ENCODE measurements at regions not wholly inside any gene's neighbourhood (a gene's known extent, or its start where the extent isn't known, plus 50 kb on each side); places are given as distances from the start of the nearest gene placed in this dataset.

- Histone ChIP-seq H4K20me1 (ENCODE audit: control insufficient read depth, insufficient read depth, low read depth, low read length) (no peaks in the 10 kb centered on the region), H3K9me3 (ENCODE audit: control insufficient read depth, insufficient read depth, low read length) (no peaks in the 10 kb centered on the region), H3K79me2 (ENCODE audit: control insufficient read depth, low read length) (no peaks in the 10 kb centered on the region), H3K27me3 (ENCODE audit: control insufficient read depth, low read length) (peaks cover 26% of the 10 kb centered on the region), H3K4me2 (ENCODE audit: low read length) (no peak overlapping the region), H3K4me1 (ENCODE audit: control insufficient read depth, low read length) (peaks cover 6% of the 10 kb centered on the region; the same call in 1 of the 2 replicates), H3K4me3 (ENCODE audit: low read length) (no peak overlapping the region), H3K27ac (ENCODE audit: low read depth, low read length) (no peak overlapping the region), H3F3A (ENCODE audit: control insufficient read depth, insufficient read depth) (no peaks in the 10 kb centered on the region), H3K9me2 (replicated peaks; ENCODE audit: control insufficient read depth, low read length) (no peaks in the 10 kb centered on the region), H3K36me3 (ENCODE audit: control insufficient read depth, low read length) (no peaks in the 10 kb centered on the region)
- TF ChIP-seq EZH2phosphoT487 (IDR thresholded peaks at IDR 0.05; ENCODE audit: borderline replicate concordance, low read length), result no peak
- TF ChIP-seq, protein P1, sequence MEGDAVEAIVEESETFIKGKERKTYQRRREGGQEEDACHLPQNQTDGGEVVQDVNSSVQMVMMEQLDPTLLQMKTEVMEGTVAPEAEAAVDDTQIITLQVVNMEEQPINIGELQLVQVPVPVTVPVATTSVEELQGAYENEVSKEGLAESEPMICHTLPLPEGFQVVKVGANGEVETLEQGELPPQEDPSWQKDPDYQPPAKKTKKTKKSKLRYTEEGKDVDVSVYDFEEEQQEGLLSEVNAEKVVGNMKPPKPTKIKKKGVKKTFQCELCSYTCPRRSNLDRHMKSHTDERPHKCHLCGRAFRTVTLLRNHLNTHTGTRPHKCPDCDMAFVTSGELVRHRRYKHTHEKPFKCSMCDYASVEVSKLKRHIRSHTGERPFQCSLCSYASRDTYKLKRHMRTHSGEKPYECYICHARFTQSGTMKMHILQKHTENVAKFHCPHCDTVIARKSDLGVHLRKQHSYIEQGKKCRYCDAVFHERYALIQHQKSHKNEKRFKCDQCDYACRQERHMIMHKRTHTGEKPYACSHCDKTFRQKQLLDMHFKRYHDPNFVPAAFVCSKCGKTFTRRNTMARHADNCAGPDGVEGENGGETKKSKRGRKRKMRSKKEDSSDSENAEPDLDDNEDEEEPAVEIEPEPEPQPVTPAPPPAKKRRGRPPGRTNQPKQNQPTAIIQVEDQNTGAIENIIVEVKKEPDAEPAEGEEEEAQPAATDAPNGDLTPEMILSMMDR (IDR thresholded peaks at IDR 0.05; ENCODE audit: low read depth, low read length, poor library complexity, severe bottlenecking), result no peak
Observed at GRCh38 chr1:38539931-38540330, 319.6 kb downstream of the RRAGC start.

DNA sequence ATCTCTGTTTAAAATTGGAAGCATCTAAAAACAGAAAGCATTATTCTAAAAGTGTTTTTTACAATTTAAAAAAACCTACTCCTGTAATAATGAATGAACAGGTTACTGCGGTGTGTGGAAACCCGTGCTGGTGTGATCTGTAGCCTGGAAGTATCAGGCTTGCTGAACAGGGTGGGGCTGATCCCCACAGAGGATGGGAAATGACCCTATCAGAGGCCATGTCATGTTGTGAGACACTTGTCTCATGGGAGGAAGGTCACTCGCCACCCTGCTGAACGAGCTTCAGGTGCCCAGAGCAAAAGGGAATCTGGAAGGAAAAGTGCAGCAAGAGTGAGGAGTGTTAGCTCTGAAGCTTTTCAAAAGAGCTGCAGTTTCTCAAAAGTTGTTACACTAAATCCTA, 320.7 kb downstream of the RRAGC start:
- no peaks in the 10 kb centered on the region for H3K9me3 ChIP-seq (ENCODE audit: control insufficient read depth, insufficient read depth, low read length)
- H3K79me2 ChIP-seq (ENCODE audit: control insufficient read depth, low read length), result no peaks in the 10 kb centered on the region
- H3K4me2 ChIP-seq (ENCODE audit: low read length), result no peak overlapping the region
- no peak for TF ChIP-seq EZH2phosphoT487 (IDR thresholded peaks at IDR 0.05; ENCODE audit: borderline replicate concordance, low read length)
- TF ChIP-seq, protein P1 (IDR thresholded peaks at IDR 0.05; ENCODE audit: low read depth, low read length, poor library complexity, severe bottlenecking), result no peak
- H4K20me1 ChIP-seq (ENCODE audit: control insufficient read depth, insufficient read depth, low read depth, low read length), result no peaks in the 10 kb centered on the region
- no peak overlapping the region for H3K4me3 ChIP-seq (ENCODE audit: low read length)
- no peaks in the 10 kb centered on the region for H3K9me2 ChIP-seq (replicated peaks; ENCODE audit: control insufficient read depth, low read length)
- H3K27ac ChIP-seq (ENCODE audit: low read depth, low read length), result no peak overlapping the region
- peaks cover 6% of the 10 kb centered on the region; the same call in 1 of the 2 replicates for H3K4me1 ChIP-seq (ENCODE audit: control insufficient read depth, low read length)
- peaks cover 31% of the 10 kb centered on the region for H3K27me3 ChIP-seq (ENCODE audit: control insufficient read depth, low read length)
- no peaks in the 10 kb centered on the region for H3K36me3 ChIP-seq (ENCODE audit: control insufficient read depth, low read length)
- no peaks in the 10 kb centered on the region for H3F3A ChIP-seq (ENCODE audit: control insufficient read depth, insufficient read depth)

- H3K4me3 ChIP-seq (ENCODE audit: low read length), result no peak overlapping the region
- peaks cover 6% of the 10 kb centered on the region; the same call in 1 of the 2 replicates for H3K4me1 ChIP-seq (ENCODE audit: control insufficient read depth, low read length)
- no peaks in the 10 kb centered on the region for H3F3A ChIP-seq (ENCODE audit: control insufficient read depth, insufficient read depth)
- H4K20me1 ChIP-seq (ENCODE audit: control insufficient read depth, insufficient read depth, low read depth, low read length), result no peaks in the 10 kb centered on the region
- no peaks in the 10 kb centered on the region for H3K9me3 ChIP-seq (ENCODE audit: control insufficient read depth, insufficient read depth, low read length)
- no peaks in the 10 kb centered on the region for H3K9me2 ChIP-seq (replicated peaks; ENCODE audit: control insufficient read depth, low read length)
- no peak overlapping the region for H3K27ac ChIP-seq (ENCODE audit: low read depth, low read length)
- no peak overlapping the region for H3K4me2 ChIP-seq (ENCODE audit: low read length)
- H3K79me2 ChIP-seq (ENCODE audit: control insufficient read depth, low read length), result no peaks in the 10 kb centered on the region
- no peak for TF ChIP-seq EZH2phosphoT487 (IDR thresholded peaks at IDR 0.05; ENCODE audit: borderline replicate concordance, low read length)
- TF ChIP-seq, protein P1 (IDR thresholded peaks at IDR 0.05; ENCODE audit: low read depth, low read length, poor library complexity, severe bottlenecking), result no peak
- no peaks in the 10 kb centered on the region for H3K36me3 ChIP-seq (ENCODE audit: control insufficient read depth, low read length)
- peaks cover 31% of the 10 kb centered on the region for H3K27me3 ChIP-seq (ENCODE audit: control insufficient read depth, low read length)
Observed at GRCh38 chr1:38536089-38536488, 323.5 kb downstream of the RRAGC start.

Data from DOHH2 (cell line).